ENCODE measurements at regions not wholly inside any gene's neighbourhood (a gene's known extent, or its start where the extent isn't known, plus 50 kb on each side); places are given as distances from the start of the nearest gene placed in this dataset.

- ChIA-PET POLR2A (no interaction called here), CTCF (no interaction called here)
- Mint-ChIP-seq H3K4me3 (no peak overlapping the region), H3K27me3 (peaks cover 3% of the 10 kb centered on the region), H3K9me3 (no peaks in the 10 kb centered on the region), H3K36me3 (ENCODE audit: low read depth) (no peaks in the 10 kb centered on the region), H3K4me1 (ENCODE audit: low read depth) (no peaks in the 10 kb centered on the region), H3K27ac (no peak overlapping the region)
- intact Hi-C loops (cut with micrococcal nuclease): no loop called here
- TF ChIP-seq, protein P1, sequence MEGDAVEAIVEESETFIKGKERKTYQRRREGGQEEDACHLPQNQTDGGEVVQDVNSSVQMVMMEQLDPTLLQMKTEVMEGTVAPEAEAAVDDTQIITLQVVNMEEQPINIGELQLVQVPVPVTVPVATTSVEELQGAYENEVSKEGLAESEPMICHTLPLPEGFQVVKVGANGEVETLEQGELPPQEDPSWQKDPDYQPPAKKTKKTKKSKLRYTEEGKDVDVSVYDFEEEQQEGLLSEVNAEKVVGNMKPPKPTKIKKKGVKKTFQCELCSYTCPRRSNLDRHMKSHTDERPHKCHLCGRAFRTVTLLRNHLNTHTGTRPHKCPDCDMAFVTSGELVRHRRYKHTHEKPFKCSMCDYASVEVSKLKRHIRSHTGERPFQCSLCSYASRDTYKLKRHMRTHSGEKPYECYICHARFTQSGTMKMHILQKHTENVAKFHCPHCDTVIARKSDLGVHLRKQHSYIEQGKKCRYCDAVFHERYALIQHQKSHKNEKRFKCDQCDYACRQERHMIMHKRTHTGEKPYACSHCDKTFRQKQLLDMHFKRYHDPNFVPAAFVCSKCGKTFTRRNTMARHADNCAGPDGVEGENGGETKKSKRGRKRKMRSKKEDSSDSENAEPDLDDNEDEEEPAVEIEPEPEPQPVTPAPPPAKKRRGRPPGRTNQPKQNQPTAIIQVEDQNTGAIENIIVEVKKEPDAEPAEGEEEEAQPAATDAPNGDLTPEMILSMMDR (IDR thresholded peaks at IDR 0.05): no peak
- ATAC-seq: no peak
- DNase-seq: no peak
Observed at GRCh38 chr10:10318856-10319255, 698.8 kb upstream of the CELF2 start.

DNA sequence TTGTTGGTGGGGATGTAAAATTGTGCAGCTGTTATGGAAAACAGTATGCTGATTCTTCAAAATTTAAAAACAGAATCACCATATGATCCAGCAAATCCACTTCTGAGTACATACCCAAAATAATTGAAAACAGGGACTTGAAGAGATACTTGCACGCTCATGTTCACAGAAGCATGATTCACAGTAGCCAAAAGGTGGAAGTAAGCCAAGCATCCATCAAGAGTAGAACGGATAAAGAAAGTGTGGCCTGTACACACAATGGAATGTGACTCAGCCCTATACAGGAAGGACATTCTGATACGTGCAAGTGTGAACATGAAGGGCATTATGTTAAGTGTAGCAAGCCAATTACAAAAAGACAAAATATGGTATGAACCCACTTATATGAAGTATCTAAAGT lies 696.7 kb upstream of the CELF2 start:
- ATAC-seq: no peak
- H3K9me3 Mint-ChIP-seq: no peaks in the 10 kb centered on the region

GRCh38 chr10:10326116-10326515 lies 691.6 kb upstream of the CELF2 start:
- no peak for DNase-seq
- Mint-ChIP-seq H3K4me3 (no peak overlapping the region), H3K27me3 (no peaks in the 10 kb centered on the region), H3K9me3 (no peaks in the 10 kb centered on the region), H3K36me3 (ENCODE audit: low read depth) (no peaks in the 10 kb centered on the region), H3K27ac (no peak overlapping the region), H3K4me1 (ENCODE audit: low read depth) (no peaks in the 10 kb centered on the region)
- ATAC-seq: no peak
- intact Hi-C loops (cut with micrococcal nuclease): no loop called here
- TF ChIP-seq, protein P1 (IDR thresholded peaks at IDR 0.05): no peak
- ChIA-PET CTCF (no interaction called here), POLR2A (no interaction called here)

More for the DNA sequence above, 696.7 kb upstream of the CELF2 start:
- TF ChIP-seq, protein P1 (IDR thresholded peaks at IDR 0.05): no peak
- Mint-ChIP-seq H3K27ac (no peak overlapping the region), H3K27me3 (no peaks in the 10 kb centered on the region), H3K36me3 (ENCODE audit: low read depth) (no peaks in the 10 kb centered on the region), H3K4me1 (ENCODE audit: low read depth) (no peaks in the 10 kb centered on the region), H3K4me3 (no peak overlapping the region)
- DNase-seq: no peak
- intact Hi-C loops (cut with micrococcal nuclease): no loop called here
- ChIA-PET CTCF (no interaction called here), POLR2A (no interaction called here)

DNA sequence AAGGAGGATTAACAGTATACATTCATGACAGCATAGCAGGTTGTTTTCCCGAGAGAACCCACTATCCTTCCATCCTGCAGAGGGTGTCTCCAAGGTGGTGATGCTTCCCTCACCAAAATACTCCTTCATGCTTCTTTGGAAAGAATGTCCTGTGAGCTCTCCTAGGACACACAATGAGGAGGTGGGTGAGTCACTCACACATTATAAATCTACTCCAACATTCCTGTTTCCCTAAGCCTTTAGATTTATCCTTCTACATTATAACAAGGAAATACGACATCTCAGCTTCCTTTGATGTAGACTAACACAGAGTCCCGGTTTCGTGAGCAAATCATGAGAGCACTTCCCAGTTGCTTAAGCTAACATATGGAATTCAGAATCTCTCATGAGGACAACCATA lies 689.7 kb upstream of the CELF2 start:
- intact Hi-C loops (cut with micrococcal nuclease): no loop called here
- Mint-ChIP-seq H3K4me1 (ENCODE audit: low read depth) (no peaks in the 10 kb centered on the region), H3K9me3 (no peaks in the 10 kb centered on the region), H3K4me3 (no peak overlapping the region), H3K36me3 (ENCODE audit: low read depth) (no peaks in the 10 kb centered on the region), H3K27me3 (no peaks in the 10 kb centered on the region), H3K27ac (no peak overlapping the region)
- DNase-seq (no peak), ATAC-seq (no peak)
- ChIA-PET CTCF (no interaction called here), POLR2A (no interaction called here)
- TF ChIP-seq, protein P1 (IDR thresholded peaks at IDR 0.05): no peak

- TF ChIP-seq, protein P1 (IDR thresholded peaks at IDR 0.05): no peak
- DNase-seq (no peak), ATAC-seq (no peak)
- Mint-ChIP-seq H3K4me1 (ENCODE audit: low read depth) (no peaks in the 10 kb centered on the region), H3K4me3 (no peak overlapping the region), H3K27me3 (no peaks in the 10 kb centered on the region), H3K27ac (no peak overlapping the region), H3K36me3 (ENCODE audit: low read depth) (no peaks in the 10 kb centered on the region), H3K9me3 (no peaks in the 10 kb centered on the region)
- ChIA-PET POLR2A (no interaction called here), CTCF (no interaction called here)
- intact Hi-C loops (cut with micrococcal nuclease): no loop called here
Observed at GRCh38 chr10:10330418-10330817, 687.3 kb upstream of the CELF2 start.

Measured in activated CD8-positive, alpha-beta T cell treated with anti-CD3 and anti-CD28 coated beads for 36 hours (primary cell).